K562 (cell line): ENCODE measurements at regions not wholly inside any gene's neighbourhood (a gene's known extent, or its start where the extent isn't known, plus 50 kb on each side); places are given as distances from the start of the nearest gene placed in this dataset.

Source experiments
- ATAC-seq: fragments of 200-7000 bp; cut with Tn5 transposase; 3 replicates; pipeline ENCODE4 v1.9.1; 2020; ENCODE audit warnings: moderate library complexity
- BruUV-seq: library from RNA; stranded (reverse); fragments of 400-500 nt; replicated peaks from 2 replicates; lab custom pipeline; 2021; lab: Mats Ljungman, UMichigan
- CTCF ChIA-PET: fragments of 300-600 bp; formaldehyde crosslinking; extraction: SDS; loops from one replicate; lab custom pipeline; 2021; ENCODE audit warnings: low intra/inter-chr PET ratio; lab: Yijun Ruan, JAX
- POLR2A ChIA-PET: fragments of 300-600, 350-650 bp; sonication (Branson Sonifier 250); formaldehyde crosslinking; extraction: SDS; loops from one replicate; lab custom pipeline; 2021; ENCODE audit warnings: antibody characterized with exemption, inconsistent platforms; lab: Yijun Ruan, JAX
- DNase-seq, 4 experiments: peaks; one replicate each; pipeline versions ENCODE4 v3.0.0 to v3.0.0-alpha.2; 2011 to 2018; ENCODE audit warnings: low spot score in 3 of 4, mixed read lengths in 3 of 4; ENCODE audit errors: extremely low read depth in 1 of 4
- FAIRE-seq: peaks from 2 replicates; lab custom pipeline; 2011; peaks lifted over from hg19 to GRCh38; lab: Jason Lieb, UNC
- H2AFZ ChIP-seq: 2 replicates; pipeline ENCODE4 v1.6.0; 2011; ENCODE audit warnings: low read depth, low read length, control low read depth, inconsistent platforms
- H3K27ac ChIP-seq: fragments of 200-600 bp; 3 replicates; pipeline ENCODE4 v1.8.0; 2011; ENCODE audit warnings: low read depth, mild to moderate bottlenecking, control low read depth, inconsistent platforms, low read length, moderate library complexity, mixed read lengths; ENCODE audit errors: extremely low read depth
- H3K27me3 ChIP-seq, 2 experiments: fragments of 300-600 bp in 1 of 2; 2 replicates in 1 of 2; 3 replicates in 1 of 2; pipeline versions ENCODE4 v1.6.0 to v1.8.0; 2011; ENCODE audit warnings: inconsistent platforms in 2 of 2, low read length in 2 of 2, mild to moderate bottlenecking in 1 of 2, mixed read lengths in 1 of 2, moderate library complexity in 1 of 2; ENCODE audit not compliant: control insufficient read depth in 2 of 2, insufficient read depth in 2 of 2
- H3K36me3 ChIP-seq: fragments of 300-600 bp; 3 replicates; pipeline ENCODE4 v1.8.0; 2011; ENCODE audit warnings: mild to moderate bottlenecking, low read length, inconsistent platforms; ENCODE audit not compliant: control insufficient read depth, insufficient read depth
- H3K4me1 ChIP-seq, 2 experiments: fragments of 200-600 bp in 1 of 2; replicated peaks in 1 of 2; 2 replicates in 1 of 2; 3 replicates in 1 of 2; pipeline versions ENCODE4 v1.5.1 to v1.8.0; 2011; ENCODE audit warnings: inconsistent platforms in 2 of 2, low read length in 2 of 2, mild to moderate bottlenecking in 1 of 2, mixed read lengths in 1 of 2, moderate library complexity in 1 of 2; ENCODE audit not compliant: control insufficient read depth in 2 of 2, insufficient read depth in 2 of 2
- H3K4me2 ChIP-seq: 2 replicates; pipeline ENCODE4 v1.6.1; 2011; ENCODE audit warnings: low read length, control low read depth, inconsistent platforms, mixed read lengths; ENCODE audit not compliant: insufficient read depth
- H3K4me3 ChIP-seq: fragments of 200-600 bp; sonication (generic), shearing (Covaris generic); 2 replicates; pipeline ENCODE4 v1.5.1; 2016; ENCODE audit warnings: control low read depth, inconsistent platforms
- H3K79me2 ChIP-seq: fragments of 200-600 bp; 3 replicates; pipeline ENCODE4 v1.8.0; 2011; ENCODE audit warnings: low read length, inconsistent platforms; ENCODE audit not compliant: control insufficient read depth, insufficient read depth
- H3K9ac ChIP-seq, 2 experiments: 2 replicates each; pipeline versions ENCODE4 v1.6.0 to v1.6.1; 2011; ENCODE audit warnings: low read depth in 2 of 2, low read length in 2 of 2, control low read depth in 1 of 2, inconsistent platforms in 1 of 2, mild to moderate bottlenecking in 1 of 2, mixed read lengths in 1 of 2; ENCODE audit not compliant: insufficient read depth in 1 of 2
- H3K9me1 ChIP-seq: one replicate; pipeline ENCODE4 v1.6.0; 2011; ENCODE audit warnings: inconsistent platforms, mild to moderate bottlenecking, low read length, moderate library complexity; ENCODE audit not compliant: control insufficient read depth, insufficient read depth
- H3K9me3 ChIP-seq: replicated peaks from 2 replicates; pipeline ENCODE4 v1.5.1; 2011; ENCODE audit warnings: low read depth, low read length, inconsistent platforms; ENCODE audit not compliant: control insufficient read depth, insufficient read depth
- H4K20me1 ChIP-seq: replicated peaks from 2 replicates; pipeline ENCODE4 v1.6.1; 2011; ENCODE audit warnings: low read length, inconsistent platforms, mixed read lengths; ENCODE audit not compliant: control insufficient read depth, insufficient read depth
- ARID2 ChIP-seq: fragments of 450-650 bp; IDR thresholded peaks from 2 replicates; pipeline ENCODE4 v1.6.1; 2017; ENCODE audit warnings: antibody characterized with exemption, mild to moderate bottlenecking
- ETV6 ChIP-seq, 3 experiments: fragments of 150-350 bp in 1 of 3; sonication (generic) in 1 of 3; formaldehyde crosslinking in 1 of 3; IDR thresholded peaks; 2 replicates each; pipeline versions ENCODE4 v1.6.1 to v1.8.0; 2014 to 2022; ENCODE audit warnings: borderline replicate concordance in 2 of 3, low read depth in 2 of 3, antibody characterized with exemption in 1 of 3, low read length in 1 of 3, mild to moderate bottlenecking in 1 of 3, missing genetic modification reagents in 1 of 3
- FOXK2 ChIP-seq, 2 experiments: fragments of 450-650 bp; IDR thresholded peaks in 1 of 2; conservative IDR thresholded peaks in 1 of 2; 2 replicates each; pipeline ENCODE4 v1.6.1; 2016; ENCODE audit warnings: low read depth in 2 of 2, mild to moderate bottlenecking in 1 of 2
- NCOA4 ChIP-seq: fragments of 450-650 bp; IDR thresholded peaks from 2 replicates; pipeline ENCODE4 v1.6.1; 2018; ENCODE audit warnings: mild to moderate bottlenecking; ENCODE audit not compliant: partially characterized antibody
- NFIC ChIP-seq: fragments of 450-650 bp; IDR thresholded peaks from 2 replicates; pipeline ENCODE4 v1.6.1; 2017; ENCODE audit warnings: mild to moderate bottlenecking, inconsistent platforms
- RBM15 ChIP-seq: fragments of 200-400 bp; formaldehyde crosslinking; IDR thresholded peaks from 2 replicates; pipeline ENCODE4 v1.6.1; 2018; ENCODE audit warnings: mild to moderate bottlenecking, low read length, moderate library complexity; ENCODE audit not compliant: insufficient read depth
- TRIM24 ChIP-seq, 2 experiments: fragments of 450-650 bp; IDR thresholded peaks; 2 replicates each; pipeline ENCODE4 v1.6.1; 2016
- WGBS: fragments of 100-300 bp; shearing (Covaris generic); methylation state at CpG from one replicate; pipeline ENCODE4 v1.1.6; 2016; ENCODE audit warnings: low coverage, mixed read lengths; ENCODE audit not compliant: insufficient coverage; ENCODE audit errors: missing lambda C conversion rate; 5-methylcytosine and 5-hydroxymethylcytosine counted together
- in situ Hi-C: fragments of 300-500 bp; cut with MboI; formaldehyde crosslinking; loops from 4 replicates; pipeline ENCODE4 v1.15.0; 2018; ENCODE audit warnings: inconsistent platforms, mixed read lengths
- intact Hi-C: fragments of 100-400 bp; cut with micrococcal nuclease; formaldehyde crosslinking; loops from 2 replicates; pipeline ENCODE4 v1.14.2; 2022
- TF ChIP-seq, protein P1 (sequence below), 2 experiments: IDR thresholded peaks; 2 replicates each; pipeline ENCODE4 v1.6.1; 2012; ENCODE audit warnings: improper control_type of control experiment in 2 of 2, low read depth in 2 of 2, low read length in 2 of 2, borderline replicate concordance in 1 of 2
- TF ChIP-seq, protein P2 (sequence below): fragments of 450-650 bp; formaldehyde crosslinking; IDR thresholded peaks from 2 replicates; pipeline ENCODE4 v1.4.0; 2020; ENCODE audit warnings: mild to moderate bottlenecking, moderate library complexity
- TF ChIP-seq, protein P3 (sequence below), 3 experiments: fragments of 200-800 bp in 1 of 3; fragments of 250-450 bp in 1 of 3; fragments of 450-650 bp in 1 of 3; sonication (Bioruptor Pico) in 1 of 3; sonication (Bioruptor generic) in 1 of 3; formaldehyde crosslinking in 1 of 3; IDR thresholded peaks; 2 replicates each; pipeline versions ENCODE4 v1.6.1 to v1.8.0; 2016 to 2022; ENCODE audit warnings: mild to moderate bottlenecking in 2 of 3, missing genetic modification characterization in 2 of 3, missing compliant biosample characterization in 1 of 3, moderate library complexity in 1 of 3
- TF ChIP-seq, protein P4 (sequence below): fragments of 450-650 bp; formaldehyde crosslinking; IDR thresholded peaks from 2 replicates; pipeline ENCODE4 v1.4.0; 2020; ENCODE audit warnings: mild to moderate bottlenecking, mixed read lengths

DNA sequence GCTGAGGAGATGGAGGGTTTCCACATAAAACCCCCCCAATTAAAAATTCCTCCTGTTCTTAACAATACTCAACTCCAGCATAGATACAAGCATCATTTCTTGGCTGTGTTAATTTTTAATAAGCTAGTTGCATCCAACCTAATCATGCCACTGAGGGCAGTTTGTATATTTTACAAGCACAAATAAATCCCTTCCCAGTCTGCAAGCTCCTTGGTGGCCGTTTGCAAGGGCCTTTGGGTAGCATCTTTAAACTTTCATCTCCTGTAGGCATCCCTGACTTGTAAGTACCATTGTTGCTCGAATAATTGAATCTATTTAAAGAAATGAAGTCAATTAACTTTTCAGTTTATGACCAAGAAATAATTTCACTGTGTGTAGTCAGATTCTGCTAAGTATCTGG lies 103.5 kb upstream of the AJAP1 start:
- H3K9me3 ChIP-seq = no peaks in the 10 kb centered on the region
- POLR2A ChIA-PET = no interaction called here
- no peaks in the 10 kb centered on the region for H3K4me1 ChIP-seq
- H4K20me1 ChIP-seq = no peaks in the 10 kb centered on the region
- H3K9ac ChIP-seq = no peak overlapping the region
- no peaks in the 10 kb centered on the region for H3K36me3 ChIP-seq
- H2AFZ ChIP-seq = no peak overlapping the region
- BruUV-seq = no TSS peak
- DNase-seq (no peak), FAIRE-seq (no peak), ATAC-seq (no peak)
- H3K27me3 ChIP-seq = no peaks in the 10 kb centered on the region
- in situ Hi-C loops (no loop called here), intact Hi-C loops (no loop called here)
- H3K27ac ChIP-seq = no peak overlapping the region
- H3K79me2 ChIP-seq = no peaks in the 10 kb centered on the region
- WGBS = 7% methylated on average over 2 of the region's 2 CpGs
- no peak for TF ChIP-seq RBM15
- TF ChIP-seq TRIM24 (IDR thresholded peaks at IDR 0.05) = no peak
- TF ChIP-seq, protein P1, sequence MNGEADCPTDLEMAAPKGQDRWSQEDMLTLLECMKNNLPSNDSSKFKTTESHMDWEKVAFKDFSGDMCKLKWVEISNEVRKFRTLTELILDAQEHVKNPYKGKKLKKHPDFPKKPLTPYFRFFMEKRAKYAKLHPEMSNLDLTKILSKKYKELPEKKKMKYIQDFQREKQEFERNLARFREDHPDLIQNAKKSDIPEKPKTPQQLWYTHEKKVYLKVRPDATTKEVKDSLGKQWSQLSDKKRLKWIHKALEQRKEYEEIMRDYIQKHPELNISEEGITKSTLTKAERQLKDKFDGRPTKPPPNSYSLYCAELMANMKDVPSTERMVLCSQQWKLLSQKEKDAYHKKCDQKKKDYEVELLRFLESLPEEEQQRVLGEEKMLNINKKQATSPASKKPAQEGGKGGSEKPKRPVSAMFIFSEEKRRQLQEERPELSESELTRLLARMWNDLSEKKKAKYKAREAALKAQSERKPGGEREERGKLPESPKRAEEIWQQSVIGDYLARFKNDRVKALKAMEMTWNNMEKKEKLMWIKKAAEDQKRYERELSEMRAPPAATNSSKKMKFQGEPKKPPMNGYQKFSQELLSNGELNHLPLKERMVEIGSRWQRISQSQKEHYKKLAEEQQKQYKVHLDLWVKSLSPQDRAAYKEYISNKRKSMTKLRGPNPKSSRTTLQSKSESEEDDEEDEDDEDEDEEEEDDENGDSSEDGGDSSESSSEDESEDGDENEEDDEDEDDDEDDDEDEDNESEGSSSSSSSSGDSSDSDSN (IDR thresholded peaks at IDR 0.05; ENCODE audit: borderline replicate concordance in 1 of 2, low read depth in 2 of 2, low read length in 2 of 2) = no peak
- no peak for TF ChIP-seq ARID2
- no peak for TF ChIP-seq ETV6 (IDR thresholded peaks at IDR 0.05; ENCODE audit: borderline replicate concordance in 1 of 2, low read depth in 2 of 2, low read length in 1 of 2)
- TF ChIP-seq ETV6 (CRISPR knock-in tag; IDR thresholded peaks at IDR 0.05; ENCODE audit: borderline replicate concordance) = no peak
- TF ChIP-seq NCOA4 = no peak
- no peak for TF ChIP-seq NFIC
- TF ChIP-seq, protein P2, sequence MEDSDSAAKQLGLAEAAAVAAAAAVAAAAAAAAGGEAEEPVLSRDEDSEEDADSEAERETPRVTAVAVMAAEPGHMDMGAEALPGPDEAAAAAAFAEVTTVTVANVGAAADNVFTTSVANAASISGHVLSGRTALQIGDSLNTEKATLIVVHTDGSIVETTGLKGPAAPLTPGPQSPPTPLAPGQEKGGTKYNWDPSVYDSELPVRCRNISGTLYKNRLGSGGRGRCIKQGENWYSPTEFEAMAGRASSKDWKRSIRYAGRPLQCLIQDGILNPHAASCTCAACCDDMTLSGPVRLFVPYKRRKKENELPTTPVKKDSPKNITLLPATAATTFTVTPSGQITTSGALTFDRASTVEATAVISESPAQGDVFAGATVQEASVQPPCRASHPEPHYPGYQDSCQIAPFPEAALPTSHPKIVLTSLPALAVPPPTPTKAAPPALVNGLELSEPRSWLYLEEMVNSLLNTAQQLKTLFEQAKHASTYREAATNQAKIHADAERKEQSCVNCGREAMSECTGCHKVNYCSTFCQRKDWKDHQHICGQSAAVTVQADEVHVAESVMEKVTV (CRISPR knock-in tag) = no peak
- no peak for TF ChIP-seq FOXK2 (conservative IDR thresholded peaks at IDR 0.05 in 1 of 2, IDR thresholded peaks at IDR 0.05 in 1 of 2; ENCODE audit: low read depth in 2 of 2)
- TF ChIP-seq, protein P3, sequence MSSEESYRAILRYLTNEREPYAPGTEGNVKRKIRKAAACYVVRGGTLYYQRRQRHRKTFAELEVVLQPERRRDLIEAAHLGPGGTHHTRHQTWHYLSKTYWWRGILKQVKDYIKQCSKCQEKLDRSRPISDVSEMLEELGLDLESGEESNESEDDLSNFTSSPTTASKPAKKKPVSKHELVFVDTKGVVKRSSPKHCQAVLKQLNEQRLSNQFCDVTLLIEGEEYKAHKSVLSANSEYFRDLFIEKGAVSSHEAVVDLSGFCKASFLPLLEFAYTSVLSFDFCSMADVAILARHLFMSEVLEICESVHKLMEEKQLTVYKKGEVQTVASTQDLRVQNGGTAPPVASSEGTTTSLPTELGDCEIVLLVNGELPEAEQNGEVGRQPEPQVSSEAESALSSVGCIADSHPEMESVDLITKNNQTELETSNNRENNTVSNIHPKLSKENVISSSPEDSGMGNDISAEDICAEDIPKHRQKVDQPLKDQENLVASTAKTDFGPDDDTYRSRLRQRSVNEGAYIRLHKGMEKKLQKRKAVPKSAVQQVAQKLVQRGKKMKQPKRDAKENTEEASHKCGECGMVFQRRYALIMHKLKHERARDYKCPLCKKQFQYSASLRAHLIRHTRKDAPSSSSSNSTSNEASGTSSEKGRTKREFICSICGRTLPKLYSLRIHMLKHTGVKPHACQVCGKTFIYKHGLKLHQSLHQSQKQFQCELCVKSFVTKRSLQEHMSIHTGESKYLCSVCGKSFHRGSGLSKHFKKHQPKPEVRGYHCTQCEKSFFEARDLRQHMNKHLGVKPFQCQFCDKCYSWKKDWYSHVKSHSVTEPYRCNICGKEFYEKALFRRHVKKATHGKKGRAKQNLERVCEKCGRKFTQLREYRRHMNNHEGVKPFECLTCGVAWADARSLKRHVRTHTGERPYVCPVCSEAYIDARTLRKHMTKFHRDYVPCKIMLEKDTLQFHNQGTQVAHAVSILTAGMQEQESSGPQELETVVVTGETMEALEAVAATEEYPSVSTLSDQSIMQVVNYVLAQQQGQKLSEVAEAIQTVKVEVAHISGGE (CRISPR knock-in tag; IDR thresholded peaks at IDR 0.05) = no peak
- TF ChIP-seq, protein P4, sequence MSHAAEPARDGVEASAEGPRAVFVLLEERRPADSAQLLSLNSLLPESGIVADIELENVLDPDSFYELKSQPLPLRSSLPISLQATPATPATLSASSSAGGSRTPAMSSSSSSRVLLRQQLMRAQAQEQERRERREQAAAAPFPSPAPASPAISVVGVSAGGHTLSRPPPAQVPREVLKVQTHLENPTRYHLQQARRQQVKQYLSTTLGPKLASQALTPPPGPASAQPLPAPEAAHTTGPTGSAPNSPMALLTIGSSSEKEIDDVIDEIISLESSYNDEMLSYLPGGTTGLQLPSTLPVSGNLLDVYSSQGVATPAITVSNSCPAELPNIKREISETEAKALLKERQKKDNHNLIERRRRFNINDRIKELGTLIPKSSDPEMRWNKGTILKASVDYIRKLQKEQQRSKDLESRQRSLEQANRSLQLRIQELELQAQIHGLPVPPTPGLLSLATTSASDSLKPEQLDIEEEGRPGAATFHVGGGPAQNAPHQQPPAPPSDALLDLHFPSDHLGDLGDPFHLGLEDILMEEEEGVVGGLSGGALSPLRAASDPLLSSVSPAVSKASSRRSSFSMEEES (CRISPR knock-in tag) = no peak
- no peak overlapping the region for H3K4me2 ChIP-seq
- CTCF ChIA-PET = no interaction called here
- H3K4me3 ChIP-seq = no peak overlapping the region
- no peaks in the 10 kb centered on the region for H3K9me1 ChIP-seq
